Body of pancreas (tissue), 4 donors: ENCODE measurements at regions not wholly inside any gene's neighbourhood (a gene's known extent, or its start where the extent isn't known, plus 50 kb on each side); places are given as distances from the start of the nearest gene placed in this dataset.

Experiments
- ATAC-seq: fragments of 150-250 bp; one replicate; pipeline ENCODE4 v1.9.1; 2016
- DNase-seq, 4 donors: peaks; one replicate each; pipeline ENCODE4 v3.0.0-alpha.2; 2019
- H3K27ac ChIP-seq, 4 donors: fragments of 200-600 bp; sonication (generic); 1 replicate in 3 of 4; 2 replicates in 1 of 4; pipeline versions ENCODE4 v1.5.1 to v1.6.1; 2016 to 2019; ENCODE audit warnings: mild to moderate bottlenecking in 1 of 4, mixed read lengths in 1 of 4, moderate library complexity in 1 of 4
- H3K27me3 ChIP-seq, 2 donors: fragments of 200-600 bp; sonication (generic); one replicate each; pipeline ENCODE4 v1.6.0; 2016; ENCODE audit warnings: mild to moderate bottlenecking in 1 of 2
- H3K36me3 ChIP-seq, 2 donors: fragments of 200-600 bp; sonication (generic); replicated peaks in 1 of 2; 2 replicates each; pipeline ENCODE4 v1.5.1; 2016; ENCODE audit warnings: low read depth in 2 of 2; ENCODE audit not compliant: insufficient read depth in 1 of 2
- H3K4me1 ChIP-seq: fragments of 200-600 bp; sonication (generic); one replicate; pipeline ENCODE4 v1.6.0; 2016
- H3K4me3 ChIP-seq, 2 donors: fragments of 200-600 bp; sonication (generic); 1 replicate in 1 of 2; 2 replicates in 1 of 2; pipeline ENCODE4 v1.5.1; 2016 to 2019
- H3K9me3 ChIP-seq, 3 donors: fragments of 200-600 bp; sonication (generic); 1 replicate in 2 of 3; 2 replicates in 1 of 3; pipeline ENCODE4 v1.5.1; 2016
- POLR2A ChIP-seq, 3 donors: fragments of 450-650 bp; IDR thresholded peaks; one replicate each; pipeline ENCODE4 v1.6.1; 2016; ENCODE audit warnings: antibody characterized with exemption in 3 of 3, mild to moderate bottlenecking in 2 of 3
- WGBS, 2 donors: methylation state at CpG; one replicate each; pipeline ENCODE4 v1.1.5; 2017; 5-methylcytosine and 5-hydroxymethylcytosine counted together
- intact Hi-C: fragments of 100-400 bp; cut with DNase I; formaldehyde crosslinking; loops from one replicate; pipeline ENCODE4 v1.15.1; 2023
- TF ChIP-seq, protein P1 (sequence below), 7 experiments: fragments of 450-650 bp in 4 of 7; fragments of 200-600 bp in 3 of 7; sonication (generic) in 3 of 7; IDR thresholded peaks; one replicate each; pipeline ENCODE4 v1.5.1; 2016 to 2019; ENCODE audit warnings: antibody characterized with exemption in 7 of 7

GRCh38 chr3:13235079-13235478, 161.8 kb upstream of the IQSEC1 start:
- DNase-seq (no peak), ATAC-seq (no peak)
- TF ChIP-seq POLR2A (IDR thresholded peaks at IDR 0.05) = no peak
- TF ChIP-seq, protein P1, sequence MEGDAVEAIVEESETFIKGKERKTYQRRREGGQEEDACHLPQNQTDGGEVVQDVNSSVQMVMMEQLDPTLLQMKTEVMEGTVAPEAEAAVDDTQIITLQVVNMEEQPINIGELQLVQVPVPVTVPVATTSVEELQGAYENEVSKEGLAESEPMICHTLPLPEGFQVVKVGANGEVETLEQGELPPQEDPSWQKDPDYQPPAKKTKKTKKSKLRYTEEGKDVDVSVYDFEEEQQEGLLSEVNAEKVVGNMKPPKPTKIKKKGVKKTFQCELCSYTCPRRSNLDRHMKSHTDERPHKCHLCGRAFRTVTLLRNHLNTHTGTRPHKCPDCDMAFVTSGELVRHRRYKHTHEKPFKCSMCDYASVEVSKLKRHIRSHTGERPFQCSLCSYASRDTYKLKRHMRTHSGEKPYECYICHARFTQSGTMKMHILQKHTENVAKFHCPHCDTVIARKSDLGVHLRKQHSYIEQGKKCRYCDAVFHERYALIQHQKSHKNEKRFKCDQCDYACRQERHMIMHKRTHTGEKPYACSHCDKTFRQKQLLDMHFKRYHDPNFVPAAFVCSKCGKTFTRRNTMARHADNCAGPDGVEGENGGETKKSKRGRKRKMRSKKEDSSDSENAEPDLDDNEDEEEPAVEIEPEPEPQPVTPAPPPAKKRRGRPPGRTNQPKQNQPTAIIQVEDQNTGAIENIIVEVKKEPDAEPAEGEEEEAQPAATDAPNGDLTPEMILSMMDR (IDR thresholded peaks at IDR 0.05) = no peak

GRCh38 chr3:13234666-13235065, 161.4 kb upstream of the IQSEC1 start:
- H3K36me3 ChIP-seq = no peaks in the 10 kb centered on the region
- no peaks in the 10 kb centered on the region for H3K4me1 ChIP-seq
- H3K27ac ChIP-seq = no peak overlapping the region
- intact Hi-C loops = no loop called here
- TF ChIP-seq, protein P1 (IDR thresholded peaks at IDR 0.05) = no peak
- TF ChIP-seq POLR2A (IDR thresholded peaks at IDR 0.05) = no peak
- H3K27me3 ChIP-seq = no peaks in the 10 kb centered on the region
- 42 to 52% methylated on average over 5 to 9 of the region's 9 CpGs for WGBS, 2 donors
- no peaks in the 10 kb centered on the region for H3K9me3 ChIP-seq
- ATAC-seq = no peak
- H3K4me3 ChIP-seq = no peak overlapping the region
- no peak for DNase-seq

More at GRCh38 chr3:13235079-13235478, 161.8 kb upstream of the IQSEC1 start:
- Histone ChIP-seq H3K4me3 (no peak overlapping the region), H3K27ac (no peak overlapping the region), H3K4me1 (no peaks in the 10 kb centered on the region), H3K36me3 (no peaks in the 10 kb centered on the region), H3K9me3 (no peaks in the 10 kb centered on the region), H3K27me3 (no peaks in the 10 kb centered on the region)
- WGBS, 2 donors = 37 to 65% methylated on average over 5 of the region's 5 CpGs
- intact Hi-C loops = no loop called here

DNA sequence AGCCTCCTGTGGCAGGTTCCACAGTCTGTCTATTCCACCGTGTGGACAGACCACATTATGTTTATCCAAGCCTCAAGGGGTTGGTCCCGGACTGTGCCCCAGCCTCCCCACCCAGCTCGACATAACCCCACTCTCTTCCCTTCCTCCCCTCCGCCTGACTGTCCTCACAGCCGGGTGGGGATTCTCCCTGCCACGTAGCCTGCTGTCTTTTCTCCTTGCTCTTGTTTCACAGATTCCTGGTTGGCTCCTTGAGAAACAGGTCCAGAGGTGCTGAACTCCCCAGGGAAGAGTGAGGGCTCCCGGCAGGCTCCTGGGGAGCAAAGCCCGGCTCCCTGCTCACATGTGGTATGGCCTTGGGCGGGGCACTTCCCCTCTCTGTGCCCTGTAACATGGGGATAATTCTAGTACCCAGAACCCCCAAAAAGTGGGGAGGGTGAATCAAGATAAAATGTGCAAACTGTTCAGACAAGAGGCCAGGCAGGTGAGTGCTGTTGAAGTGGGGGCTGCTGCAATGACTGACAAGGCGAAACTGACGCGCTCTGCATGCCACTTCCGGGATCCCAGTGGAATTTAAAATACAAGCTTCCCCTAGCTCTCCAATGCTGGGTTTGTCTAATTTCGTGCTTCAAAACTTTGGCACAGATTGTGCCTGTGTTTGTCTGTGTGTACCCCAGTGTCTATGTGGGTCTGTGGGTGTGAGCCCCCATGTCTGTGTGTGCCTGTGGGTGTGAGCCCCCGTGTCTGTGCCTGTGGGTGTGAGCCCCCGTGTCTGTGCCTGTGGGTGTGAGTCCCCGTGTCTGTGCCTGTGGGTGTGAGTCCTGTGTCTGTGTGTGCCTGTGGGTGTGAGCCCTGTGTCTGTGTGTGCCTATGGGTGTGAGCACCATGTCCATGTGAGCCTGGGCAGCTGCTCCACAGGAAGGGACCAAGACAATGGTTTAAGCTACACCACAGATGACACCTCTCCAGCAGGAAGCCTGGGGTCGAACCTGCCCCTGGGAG, 160.6 kb upstream of the IQSEC1 start:
- Histone ChIP-seq H3K4me3 (no peak overlapping the region), H3K9me3 (no peaks in the 10 kb centered on the region), H3K4me1 (no peaks in the 10 kb centered on the region), H3K27me3 (no peaks in the 10 kb centered on the region), H3K27ac (no peak overlapping the region), H3K36me3 (no peaks in the 10 kb centered on the region)
- TF ChIP-seq, protein P1 (IDR thresholded peaks at IDR 0.05) = no peak
- WGBS, 2 donors = 52 to 74% methylated on average over 14 to 18 of the region's 18 CpGs
- DNase-seq = no peak
- intact Hi-C loops = no loop called here
- ATAC-seq = no peak

DNA sequence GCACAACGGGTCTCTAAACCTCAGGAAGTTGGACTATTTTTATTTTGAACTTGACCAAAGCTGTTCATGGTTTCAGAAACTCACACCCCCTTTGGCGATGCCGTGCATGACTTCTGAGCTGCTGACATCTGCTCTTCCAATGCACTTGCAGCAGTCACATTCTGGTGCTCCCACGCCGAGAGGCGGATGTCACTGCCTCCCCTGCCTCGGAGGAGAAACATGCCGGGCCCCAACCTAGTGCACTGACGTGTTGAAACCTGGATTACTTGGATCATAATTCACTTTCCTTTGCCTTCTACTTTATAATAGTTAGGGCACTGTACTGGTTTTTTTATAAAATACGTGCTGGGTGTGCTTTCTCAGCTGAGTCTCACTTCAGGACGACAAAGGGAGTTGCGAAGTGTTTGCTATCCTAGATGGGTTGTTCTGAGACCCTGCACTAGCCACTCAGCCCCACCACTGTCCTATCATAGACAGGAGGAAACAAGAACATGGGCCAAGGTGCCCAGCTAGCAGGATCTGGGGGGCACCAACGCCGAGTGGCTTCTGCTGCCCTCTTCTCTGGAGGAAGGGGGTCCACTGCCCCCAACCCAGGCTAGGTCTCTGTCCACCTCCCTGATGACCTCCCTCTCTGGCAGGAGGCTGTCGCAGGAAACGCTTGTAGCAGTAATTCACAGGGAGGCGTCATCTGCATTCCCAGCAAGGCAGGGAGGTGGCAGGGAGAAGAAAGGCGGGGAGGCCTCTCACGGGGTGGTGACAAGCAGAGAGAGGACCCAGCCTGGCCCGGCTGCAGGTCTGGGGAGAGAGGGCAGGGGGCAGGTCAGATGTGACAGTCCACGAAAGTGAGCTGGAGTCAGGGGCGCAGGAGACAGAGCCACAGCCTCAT, 158.8 kb upstream of the IQSEC1 start:
- Histone ChIP-seq H3K27ac (no peak overlapping the region), H3K36me3 (no peaks in the 10 kb centered on the region), H3K9me3 (no peaks in the 10 kb centered on the region), H3K4me1 (no peaks in the 10 kb centered on the region), H3K27me3 (no peaks in the 10 kb centered on the region), H3K4me3 (no peak overlapping the region)
- intact Hi-C loops = no loop called here
- ATAC-seq (no peak), DNase-seq (no peak)
- TF ChIP-seq, protein P1 (IDR thresholded peaks at IDR 0.05) = no peak
- TF ChIP-seq POLR2A (IDR thresholded peaks at IDR 0.05) = no peak
- 76 to 77% methylated on average over 19 to 22 of the region's 22 CpGs for WGBS, 2 donors
